Lung (tissue), 11 donors: ENCODE measurements at regions not wholly inside any gene's neighbourhood (a gene's known extent, or its start where the extent isn't known, plus 50 kb on each side); places are given as distances from the start of the nearest gene placed in this dataset.

Experiments
- ATAC-seq: fragments of 200-7000 bp; cut with Tn5 transposase; one replicate; pipeline ENCODE4 v1.9.1; 2020; ENCODE audit warnings: moderate number of reproducible peaks; ENCODE audit not compliant: insufficient read depth, low FRiP score
- DNase-seq, 3 donors: peaks; one replicate each; pipeline ENCODE4 v3.0.0-alpha.2; 2013 to 2017
- H3K27ac ChIP-seq, 2 donors: one replicate each; pipeline ENCODE4 v1.5.1; 2013; ENCODE audit warnings: mild to moderate bottlenecking in 2 of 2, moderate library complexity in 2 of 2, control low read depth in 1 of 2, inconsistent platforms in 1 of 2, low read depth in 1 of 2, low read length in 1 of 2
- H3K27me3 ChIP-seq, 3 donors: one replicate each; pipeline ENCODE4 v1.5.1; 2013; ENCODE audit warnings: low read length in 2 of 3; ENCODE audit not compliant: control insufficient read depth in 3 of 3, insufficient read depth in 3 of 3
- H3K36me3 ChIP-seq, 4 donors: one replicate each; pipeline ENCODE4 v1.5.1; 2013; ENCODE audit warnings: low read length in 4 of 4, mild to moderate bottlenecking in 1 of 4, moderate library complexity in 1 of 4; ENCODE audit not compliant: control insufficient read depth in 4 of 4, insufficient read depth in 4 of 4
- H3K4me1 ChIP-seq, 5 donors: one replicate each; pipeline ENCODE4 v1.5.1; 2013; ENCODE audit warnings: low read length in 5 of 5, mild to moderate bottlenecking in 2 of 5, moderate library complexity in 1 of 5; ENCODE audit not compliant: control insufficient read depth in 5 of 5, insufficient read depth in 5 of 5
- H3K4me3 ChIP-seq: one replicate; pipeline ENCODE4 v1.5.1; 2013; ENCODE audit warnings: mild to moderate bottlenecking, control low read depth, moderate library complexity
- H3K9ac ChIP-seq, 2 donors: one replicate each; pipeline ENCODE4 v1.5.1; 2013; ENCODE audit warnings: low read length in 2 of 2, control low read depth in 1 of 2; ENCODE audit not compliant: insufficient read depth in 1 of 2
- H3K9me3 ChIP-seq, 4 donors: one replicate each; pipeline ENCODE4 v1.5.1; 2013; ENCODE audit warnings: low read length in 3 of 4, mild to moderate bottlenecking in 1 of 4, moderate library complexity in 1 of 4; ENCODE audit not compliant: control insufficient read depth in 4 of 4, insufficient read depth in 3 of 4
- CTCF ChIP-seq: IDR thresholded peaks from 2 replicates; pipeline ENCODE4 v1.5.1; 2012; ENCODE audit warnings: mild to moderate bottlenecking; ENCODE audit errors: control extremely low read depth, extremely low read depth
- WGBS, 2 donors: extraction: QIAGEN DNeasy Blood & Tissue Kit; methylation state at CpG; one replicate each; pipeline ENCODE4 v1.1.7; 2013; 5-methylcytosine and 5-hydroxymethylcytosine counted together
- donor health status: control.
- donor health status: control.
- donor health status: Bipolar disorder and iron deficiency.
- donor health status: healthy.
- donor health status: DM: yes; HTN: yes; CAD: no.

DNA sequence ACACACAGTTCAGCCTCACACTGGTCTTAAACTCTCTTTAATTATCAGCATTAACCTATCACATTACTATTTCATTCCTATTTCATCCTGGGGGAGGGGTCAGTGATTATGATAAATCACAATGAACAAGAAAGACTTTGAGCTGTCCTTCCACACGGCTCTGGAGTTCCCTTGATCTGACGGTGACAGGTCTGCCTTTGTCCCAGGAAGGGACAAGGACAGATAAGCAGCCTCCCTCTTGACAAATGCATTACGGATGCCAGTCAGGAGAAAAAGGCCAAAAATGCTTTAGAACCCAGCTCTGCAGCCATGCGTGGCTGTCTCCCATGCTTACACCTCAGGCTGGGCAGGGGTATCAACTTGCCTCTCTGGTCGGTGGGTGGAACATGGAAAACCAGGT, 281.7 kb downstream of the BCL11A start:
- 67 to 80% methylated on average over 5 of the region's 5 CpGs for WGBS, 2 donors
- ATAC-seq: no peak
- Histone ChIP-seq H3K27me3 (no peaks in the 10 kb centered on the region), H3K4me3 (no peak overlapping the region), H3K9me3 (peaks cover 0 to 16% (median 0%) of the 10 kb centered on the region in 4 donors), H3K36me3 (no peaks in the 10 kb centered on the region), H3K9ac (no peak overlapping the region), H3K4me1 (no peaks in the 10 kb centered on the region), H3K27ac (no peak overlapping the region)
- no peak for DNase-seq
- no peak for TF ChIP-seq CTCF

GRCh38 chr2:60271131-60271530, 282.3 kb downstream of the BCL11A start:
- Histone ChIP-seq H3K27ac (no peak overlapping the region), H3K9me3 (peaks cover 0 to 13% (median 0%) of the 10 kb centered on the region in 4 donors), H3K4me1 (no peaks in the 10 kb centered on the region), H3K27me3 (no peaks in the 10 kb centered on the region), H3K4me3 (no peak overlapping the region), H3K36me3 (no peaks in the 10 kb centered on the region), H3K9ac (no peak overlapping the region)
- ATAC-seq: no peak
- TF ChIP-seq CTCF: no peak
- DNase-seq: no peak
- 75 to 88% methylated on average over 7 of the region's 7 CpGs for WGBS, 2 donors

- Histone ChIP-seq H3K27me3 (no peaks in the 10 kb centered on the region), H3K4me3 (no peak overlapping the region), H3K27ac (no peak overlapping the region), H3K9ac (no peak overlapping the region), H3K9me3 (peaks cover 0 to 2% (median 0%) of the 10 kb centered on the region in 4 donors), H3K36me3 (no peaks in the 10 kb centered on the region), H3K4me1 (no peaks in the 10 kb centered on the region)
- TF ChIP-seq CTCF: no peak
- DNase-seq (no peak), ATAC-seq (no peak)
- 94 to 97% methylated on average over 2 of the region's 2 CpGs for WGBS, 2 donors
Observed at GRCh38 chr2:60268661-60269060, 284.8 kb downstream of the BCL11A start.

DNA sequence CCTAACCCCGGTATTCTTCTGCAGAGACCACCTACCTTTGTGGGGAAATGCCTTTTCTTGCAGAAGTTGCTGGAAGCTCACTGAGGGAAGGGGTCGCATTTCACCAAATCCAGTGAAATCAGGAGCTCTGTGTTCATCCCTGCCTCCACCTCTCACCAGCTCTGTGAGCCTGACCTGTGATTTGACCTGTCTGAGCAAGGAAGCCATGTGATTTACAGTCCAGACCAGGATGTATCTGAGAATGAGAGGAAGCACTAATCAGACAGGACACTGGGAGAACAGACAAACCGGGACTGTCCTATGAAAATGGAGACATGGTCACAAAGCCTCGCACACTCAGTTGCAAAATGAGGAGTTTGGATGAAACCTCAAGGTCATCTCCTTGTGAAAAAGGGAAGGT, 285.4 kb downstream of the BCL11A start:
- no peak for DNase-seq
- no peak overlapping the region for H3K27ac ChIP-seq
- no peak overlapping the region for H3K9ac ChIP-seq
- peaks cover 0 to 2% (median 0%) of the 10 kb centered on the region in 4 donors for H3K9me3 ChIP-seq
- WGBS, 2 donors: 75 to 78% methylated on average over 4 of the region's 4 CpGs
- ATAC-seq: no peak
- no peaks in the 10 kb centered on the region for H3K27me3 ChIP-seq
- TF ChIP-seq CTCF: no peak
- no peaks in the 10 kb centered on the region for H3K36me3 ChIP-seq
- no peaks in the 10 kb centered on the region for H3K4me1 ChIP-seq
- no peak overlapping the region for H3K4me3 ChIP-seq
